Hypothalamus (tissue), 51 donors: ENCODE measurements at regions not wholly inside any gene's neighbourhood (a gene's known extent, or its start where the extent isn't known, plus 50 kb on each side); places are given as distances from the start of the nearest gene placed in this dataset.
A peak's percentile ranks its signal among the peaks of the same experiment; 100 is the strongest.

Source experiments
- DNase-seq, 51 donors: peaks; one replicate each; lab custom pipeline; 2025; lab: John Stamatoyannopoulos, UW

GRCh38 chr2:223107825-223108224 lies 55.8 kb downstream of the KCNE4 start:
- no peak for DNase-seq

- DNase-seq, result no peak
Measured at GRCh38 chr2:223108351-223109050, 56.5 kb downstream of the KCNE4 start.

GRCh38 chr2:223109341-223109740 lies 57.4 kb downstream of the KCNE4 start:
- DNase-seq, result no peak

GRCh38 chr2:223113161-223113560 lies 61.2 kb downstream of the KCNE4 start:
- no peak for DNase-seq

- DNase-seq, result no peak
Measured at GRCh38 chr2:223114170-223114569, 62.2 kb downstream of the KCNE4 start.

- DNase-seq, result no peak
Measured at GRCh38 chr2:223114917-223115316, 62.9 kb downstream of the KCNE4 start.

GRCh38 chr2:223117533-223117932 lies 65.5 kb downstream of the KCNE4 start:
- no peak for DNase-seq

GRCh38 chr2:223121283-223121682 lies 69.3 kb downstream of the KCNE4 start:
- DNase-seq, result no peak

- DNase-seq, result peak in 1 of 51 donors; percentile 19
Measured at GRCh38 chr2:223122781-223123180, 70.8 kb downstream of the KCNE4 start.

GRCh38 chr2:223123855-223124610 lies 72.0 kb downstream of the KCNE4 start:
- no peak for DNase-seq

GRCh38 chr2:223141606-223142005 lies 89.6 kb downstream of the KCNE4 start:
- no peak for DNase-seq

- DNase-seq, result no peak
Measured at GRCh38 chr2:223142118-223142517, 90.1 kb downstream of the KCNE4 start.

GRCh38 chr2:223147431-223147830 lies 95.4 kb downstream of the KCNE4 start:
- no peak for DNase-seq

- DNase-seq, result no peak
Measured at GRCh38 chr2:223148516-223148915, 96.5 kb downstream of the KCNE4 start.

GRCh38 chr2:223155956-223156355 lies 104.0 kb downstream of the KCNE4 start:
- DNase-seq, result no peak

GRCh38 chr2:223161873-223162458 lies 110.0 kb downstream of the KCNE4 start:
- no peak for DNase-seq

- DNase-seq, result no peak
Measured at GRCh38 chr2:223165423-223166214, 113.6 kb downstream of the KCNE4 start.

- no peak for DNase-seq
Measured at GRCh38 chr2:223166215-223166493, 114.2 kb downstream of the KCNE4 start.

- DNase-seq, result no peak
Measured at GRCh38 chr2:223166983-223167650, 115.1 kb downstream of the KCNE4 start.

- DNase-seq, result no peak
Measured at GRCh38 chr2:223169830-223170605, 118.0 kb downstream of the KCNE4 start.
